ENCODE measurements at regions not wholly inside any gene's neighbourhood (a gene's known extent, or its start where the extent isn't known, plus 50 kb on each side); places are given as distances from the start of the nearest gene placed in this dataset.
A peak's percentile ranks its signal among the peaks of the same experiment; 100 is the strongest.
"Not testable (repeated sequence)": the region's sequence is repeated elsewhere in the genome, so short reads cannot be mapped to it uniquely, and the experiment has no call there.

GRCh38 chr4:129264008-129264657 is 168.2 kb downstream of the C4orf33 start:
- ChIA-PET POLR2A (no interaction called here), CTCF (interaction anchor here (1.0 kb wide), 1 partner anchor 10 kb away, joined by 6 read pairs; no protein-coding TSS in a partner anchor)
- DNase-seq (ENCODE audit: extremely low spot score) = peak; percentile 33
- TF ChIP-seq CTCF (IDR thresholded peaks at IDR 0.05; ENCODE audit: control extremely low read depth, extremely low read depth, low read depth, missing control alignments) = no peak

- TF ChIP-seq CTCF (IDR thresholded peaks at IDR 0.05; ENCODE audit: control extremely low read depth, extremely low read depth, low read depth, missing control alignments) = no peak
- DNase-seq (ENCODE audit: extremely low spot score) = no peak
- ChIA-PET POLR2A (no interaction called here), CTCF (interaction anchor here (0.6 kb wide), 1 partner anchor 32 kb away, joined by 3 read pairs; no protein-coding TSS in a partner anchor)
These were observed 182.9 kb downstream of the C4orf33 start for GRCh38 chr4:129278868-129279267.

GRCh38 chr4:129282293-129282692 is 186.3 kb downstream of the C4orf33 start:
- no peak for TF ChIP-seq CTCF (IDR thresholded peaks at IDR 0.05; ENCODE audit: control extremely low read depth, extremely low read depth, low read depth, missing control alignments)
- DNase-seq (ENCODE audit: extremely low spot score) = no peak
- ChIA-PET CTCF (no interaction called here), POLR2A (no interaction called here)

DNA sequence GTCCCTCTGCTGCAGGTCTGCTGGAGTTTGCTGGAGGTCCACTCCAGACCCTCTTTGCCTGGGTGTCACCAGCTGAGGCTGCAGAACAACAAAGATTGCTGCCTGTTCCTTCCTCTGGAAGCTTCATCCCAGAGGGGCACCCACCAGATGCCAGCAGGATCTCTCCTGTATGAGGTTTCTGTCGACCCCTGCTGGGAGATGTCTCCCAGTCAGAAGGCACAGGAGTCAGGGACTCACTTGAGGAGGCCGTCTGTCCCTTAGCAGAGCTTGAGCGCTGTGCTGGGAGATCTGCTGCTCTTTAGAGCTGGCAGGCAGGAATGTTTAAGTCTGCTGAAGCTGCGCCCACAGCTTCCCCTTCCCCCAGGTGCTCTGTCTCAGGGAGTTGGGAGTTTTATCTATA is 196.2 kb downstream of the C4orf33 start:
- DNase-seq (ENCODE audit: extremely low spot score); POLR2A ChIA-PET; CTCF ChIA-PET: not testable (repeated sequence)

- POLR2A ChIA-PET = no interaction called here
- TF ChIP-seq CTCF (IDR thresholded peaks at IDR 0.05; ENCODE audit: control extremely low read depth, extremely low read depth, low read depth, missing control alignments) = no peak
- CTCF ChIA-PET = no interaction called here
- DNase-seq (ENCODE audit: extremely low spot score) = no peak
These were observed 218.8 kb downstream of the C4orf33 start for GRCh38 chr4:129314781-129315180.

- POLR2A ChIA-PET = no interaction called here
- CTCF ChIA-PET = interaction anchor here (0.9 to 2.0 kb wide), 3 partner anchors 10 to 30 kb away, joined by 3 to 6 read pairs (median 4); no protein-coding TSS in a partner anchor
- TF ChIP-seq CTCF (IDR thresholded peaks at IDR 0.05; ENCODE audit: control extremely low read depth, extremely low read depth, low read depth, missing control alignments) = no peak
- no peak for DNase-seq (ENCODE audit: extremely low spot score)
These were observed 227.0 kb downstream of the C4orf33 start for GRCh38 chr4:129322920-129323319.

GRCh38 chr4:129323658-129324057 is 227.7 kb downstream of the C4orf33 start:
- no peak for DNase-seq (ENCODE audit: extremely low spot score)
- CTCF ChIA-PET = interaction anchor here (0.8 to 1.9 kb wide), 6 partner anchors 10 to 317 kb away, joined by 3 to 6 read pairs (median 4); no protein-coding TSS in a partner anchor
- POLR2A ChIA-PET = no interaction called here
- TF ChIP-seq CTCF (IDR thresholded peaks at IDR 0.05; ENCODE audit: control extremely low read depth, extremely low read depth, low read depth, missing control alignments) = no peak

All from GM10248 (cell line).